NT2/D1 (cell line): ENCODE measurements at regions not wholly inside any gene's neighbourhood (a gene's known extent, or its start where the extent isn't known, plus 50 kb on each side); places are given as distances from the start of the nearest gene placed in this dataset.

Experiments used
- SUZ12 ChIP-seq: IDR thresholded peaks from 2 replicates; pipeline ENCODE4 v1.6.1; 2011; ENCODE audit not compliant: insufficient read length, insufficient read depth; ENCODE audit errors: extremely low read depth
- ZNF274 ChIP-seq: IDR thresholded peaks from 2 replicates; pipeline ENCODE4 v1.6.1; 2011; ENCODE audit warnings: mild to moderate bottlenecking, low read depth, low read length

DNA sequence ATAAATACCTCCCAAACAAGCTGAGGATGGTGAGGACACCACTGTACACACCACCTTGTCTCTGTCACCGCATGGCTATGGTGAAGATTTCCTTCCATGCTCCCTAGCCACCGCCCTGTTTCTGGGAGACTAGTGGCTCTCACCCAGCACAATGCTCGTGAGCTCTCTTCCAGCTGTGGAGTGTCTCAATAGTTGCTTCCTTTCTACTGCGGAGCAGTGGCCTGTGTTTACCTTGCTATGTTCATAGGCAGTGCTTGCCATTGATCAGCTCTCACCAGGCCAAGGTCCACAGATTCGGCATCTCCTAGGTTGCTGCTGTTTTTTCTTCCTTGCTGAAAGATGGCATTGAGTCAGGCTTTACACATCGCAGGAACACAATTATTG, 313.6 kb upstream of the RTL1 start:
- TF ChIP-seq ZNF274, result no peak
- TF ChIP-seq SUZ12, result no peak
